H1 (cell line): ENCODE measurements at regions not wholly inside any gene's neighbourhood (a gene's known extent, or its start where the extent isn't known, plus 50 kb on each side); places are given as distances from the start of the nearest gene placed in this dataset.

Source experiments
- BCL11A ChIP-seq, 2 experiments: IDR thresholded peaks; one replicate each; pipeline ENCODE4 v1.6.1; 2011; ENCODE audit warnings: low read depth in 2 of 2, low read length in 2 of 2, mild to moderate bottlenecking in 2 of 2
- BRCA1 ChIP-seq: IDR thresholded peaks from 2 replicates; pipeline ENCODE4 v1.6.1; 2012; ENCODE audit warnings: low read depth, low read length, improper control_type of control experiment
- CBX8 ChIP-seq: fragments of 300-800, 300-1000 bp; sonication (generic); IDR thresholded peaks from 2 replicates; pipeline ENCODE4 v1.7.1; 2016; ENCODE audit warnings: low read depth, low read length, borderline replicate concordance
- CHD2 ChIP-seq: IDR thresholded peaks from 2 replicates; pipeline ENCODE4 v1.6.1; 2012; ENCODE audit warnings: low read length, improper control_type of control experiment
- EP300 ChIP-seq, 2 experiments: IDR thresholded peaks; 1 replicate in 1 of 2; 2 replicates in 1 of 2; pipeline ENCODE4 v1.6.1; 2011 to 2012; ENCODE audit warnings: low read depth in 2 of 2, low read length in 2 of 2, mild to moderate bottlenecking in 2 of 2, borderline replicate concordance in 1 of 2, inconsistent platforms in 1 of 2, moderate library complexity in 1 of 2
- POU5F1 ChIP-seq: IDR thresholded peaks from 2 replicates; pipeline ENCODE4 v1.6.1; 2011; ENCODE audit warnings: low read depth, mild to moderate bottlenecking, low read length, moderate library complexity
- RXRA ChIP-seq: IDR thresholded peaks from 2 replicates; pipeline ENCODE4 v1.6.1; 2011; ENCODE audit warnings: low read depth, mild to moderate bottlenecking, low read length, moderate library complexity; ENCODE audit not compliant: insufficient read depth
- SIRT6 ChIP-seq: IDR thresholded peaks from one replicate; pipeline ENCODE4 v1.7.1; 2012; ENCODE audit warnings: low read length, inconsistent platforms
- ZNF274 ChIP-seq: IDR thresholded peaks from 2 replicates; pipeline ENCODE4 v1.7.0; 2012; ENCODE audit warnings: low read length, borderline replicate concordance; ENCODE audit errors: extremely low read depth
- TF ChIP-seq, protein P1 (sequence below): fragments of 300-600 bp; sonication (generic); IDR thresholded peaks from 2 replicates; pipeline ENCODE4 v1.7.1; 2012; ENCODE audit warnings: low read length, moderate library complexity, mild to moderate bottlenecking, inconsistent platforms; ENCODE audit not compliant: insufficient replicate concordance

- TF ChIP-seq, protein P1, sequence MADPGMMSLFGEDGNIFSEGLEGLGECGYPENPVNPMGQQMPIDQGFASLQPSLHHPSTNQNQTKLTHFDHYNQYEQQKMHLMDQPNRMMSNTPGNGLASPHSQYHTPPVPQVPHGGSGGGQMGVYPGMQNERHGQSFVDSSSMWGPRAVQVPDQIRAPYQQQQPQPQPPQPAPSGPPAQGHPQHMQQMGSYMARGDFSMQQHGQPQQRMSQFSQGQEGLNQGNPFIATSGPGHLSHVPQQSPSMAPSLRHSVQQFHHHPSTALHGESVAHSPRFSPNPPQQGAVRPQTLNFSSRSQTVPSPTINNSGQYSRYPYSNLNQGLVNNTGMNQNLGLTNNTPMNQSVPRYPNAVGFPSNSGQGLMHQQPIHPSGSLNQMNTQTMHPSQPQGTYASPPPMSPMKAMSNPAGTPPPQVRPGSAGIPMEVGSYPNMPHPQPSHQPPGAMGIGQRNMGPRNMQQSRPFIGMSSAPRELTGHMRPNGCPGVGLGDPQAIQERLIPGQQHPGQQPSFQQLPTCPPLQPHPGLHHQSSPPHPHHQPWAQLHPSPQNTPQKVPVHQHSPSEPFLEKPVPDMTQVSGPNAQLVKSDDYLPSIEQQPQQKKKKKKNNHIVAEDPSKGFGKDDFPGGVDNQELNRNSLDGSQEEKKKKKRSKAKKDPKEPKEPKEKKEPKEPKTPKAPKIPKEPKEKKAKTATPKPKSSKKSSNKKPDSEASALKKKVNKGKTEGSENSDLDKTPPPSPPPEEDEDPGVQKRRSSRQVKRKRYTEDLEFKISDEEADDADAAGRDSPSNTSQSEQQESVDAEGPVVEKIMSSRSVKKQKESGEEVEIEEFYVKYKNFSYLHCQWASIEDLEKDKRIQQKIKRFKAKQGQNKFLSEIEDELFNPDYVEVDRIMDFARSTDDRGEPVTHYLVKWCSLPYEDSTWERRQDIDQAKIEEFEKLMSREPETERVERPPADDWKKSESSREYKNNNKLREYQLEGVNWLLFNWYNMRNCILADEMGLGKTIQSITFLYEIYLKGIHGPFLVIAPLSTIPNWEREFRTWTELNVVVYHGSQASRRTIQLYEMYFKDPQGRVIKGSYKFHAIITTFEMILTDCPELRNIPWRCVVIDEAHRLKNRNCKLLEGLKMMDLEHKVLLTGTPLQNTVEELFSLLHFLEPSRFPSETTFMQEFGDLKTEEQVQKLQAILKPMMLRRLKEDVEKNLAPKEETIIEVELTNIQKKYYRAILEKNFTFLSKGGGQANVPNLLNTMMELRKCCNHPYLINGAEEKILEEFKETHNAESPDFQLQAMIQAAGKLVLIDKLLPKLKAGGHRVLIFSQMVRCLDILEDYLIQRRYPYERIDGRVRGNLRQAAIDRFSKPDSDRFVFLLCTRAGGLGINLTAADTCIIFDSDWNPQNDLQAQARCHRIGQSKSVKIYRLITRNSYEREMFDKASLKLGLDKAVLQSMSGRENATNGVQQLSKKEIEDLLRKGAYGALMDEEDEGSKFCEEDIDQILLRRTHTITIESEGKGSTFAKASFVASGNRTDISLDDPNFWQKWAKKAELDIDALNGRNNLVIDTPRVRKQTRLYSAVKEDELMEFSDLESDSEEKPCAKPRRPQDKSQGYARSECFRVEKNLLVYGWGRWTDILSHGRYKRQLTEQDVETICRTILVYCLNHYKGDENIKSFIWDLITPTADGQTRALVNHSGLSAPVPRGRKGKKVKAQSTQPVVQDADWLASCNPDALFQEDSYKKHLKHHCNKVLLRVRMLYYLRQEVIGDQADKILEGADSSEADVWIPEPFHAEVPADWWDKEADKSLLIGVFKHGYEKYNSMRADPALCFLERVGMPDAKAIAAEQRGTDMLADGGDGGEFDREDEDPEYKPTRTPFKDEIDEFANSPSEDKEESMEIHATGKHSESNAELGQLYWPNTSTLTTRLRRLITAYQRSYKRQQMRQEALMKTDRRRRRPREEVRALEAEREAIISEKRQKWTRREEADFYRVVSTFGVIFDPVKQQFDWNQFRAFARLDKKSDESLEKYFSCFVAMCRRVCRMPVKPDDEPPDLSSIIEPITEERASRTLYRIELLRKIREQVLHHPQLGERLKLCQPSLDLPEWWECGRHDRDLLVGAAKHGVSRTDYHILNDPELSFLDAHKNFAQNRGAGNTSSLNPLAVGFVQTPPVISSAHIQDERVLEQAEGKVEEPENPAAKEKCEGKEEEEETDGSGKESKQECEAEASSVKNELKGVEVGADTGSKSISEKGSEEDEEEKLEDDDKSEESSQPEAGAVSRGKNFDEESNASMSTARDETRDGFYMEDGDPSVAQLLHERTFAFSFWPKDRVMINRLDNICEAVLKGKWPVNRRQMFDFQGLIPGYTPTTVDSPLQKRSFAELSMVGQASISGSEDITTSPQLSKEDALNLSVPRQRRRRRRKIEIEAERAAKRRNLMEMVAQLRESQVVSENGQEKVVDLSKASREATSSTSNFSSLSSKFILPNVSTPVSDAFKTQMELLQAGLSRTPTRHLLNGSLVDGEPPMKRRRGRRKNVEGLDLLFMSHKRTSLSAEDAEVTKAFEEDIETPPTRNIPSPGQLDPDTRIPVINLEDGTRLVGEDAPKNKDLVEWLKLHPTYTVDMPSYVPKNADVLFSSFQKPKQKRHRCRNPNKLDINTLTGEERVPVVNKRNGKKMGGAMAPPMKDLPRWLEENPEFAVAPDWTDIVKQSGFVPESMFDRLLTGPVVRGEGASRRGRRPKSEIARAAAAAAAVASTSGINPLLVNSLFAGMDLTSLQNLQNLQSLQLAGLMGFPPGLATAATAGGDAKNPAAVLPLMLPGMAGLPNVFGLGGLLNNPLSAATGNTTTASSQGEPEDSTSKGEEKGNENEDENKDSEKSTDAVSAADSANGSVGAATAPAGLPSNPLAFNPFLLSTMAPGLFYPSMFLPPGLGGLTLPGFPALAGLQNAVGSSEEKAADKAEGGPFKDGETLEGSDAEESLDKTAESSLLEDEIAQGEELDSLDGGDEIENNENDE = no peak
- no peak for TF ChIP-seq BCL11A (IDR thresholded peaks at IDR 0.05; ENCODE audit: low read depth in 2 of 2, low read length in 2 of 2)
- no peak for TF ChIP-seq SIRT6
- no peak for TF ChIP-seq EP300 (IDR thresholded peaks at IDR 0.05; ENCODE audit: borderline replicate concordance in 1 of 2, low read depth in 2 of 2, low read length in 2 of 2)
- no peak for TF ChIP-seq ZNF274
- no peak for TF ChIP-seq POU5F1
- TF ChIP-seq BRCA1 = no peak
- TF ChIP-seq RXRA = no peak
- TF ChIP-seq CHD2 = no peak
- no peak for TF ChIP-seq CBX8
Measured at GRCh38 chrX:82196866-82197265, 995.0 kb downstream of the SH3BGRL start (continued).
